Caco-2 (cell line): ENCODE measurements at regions not wholly inside any gene's neighbourhood (a gene's known extent, or its start where the extent isn't known, plus 50 kb on each side); places are given as distances from the start of the nearest gene placed in this dataset.

ENCODE experiments used
- BruUV-seq: library from RNA; stranded (reverse); fragments of 400-500 nt; replicated peaks from 2 replicates; lab custom pipeline; 2021; lab: Mats Ljungman, UMichigan
- CTCF ChIA-PET: fragments of 300-600 bp; sonication (Branson Sonifier 250); formaldehyde crosslinking; loops from one replicate; lab custom pipeline; 2022; ENCODE audit warnings: antibody characterized with exemption; lab: Charles Lee
- POLR2A ChIA-PET: fragments of 300-600 bp; sonication (Branson Sonifier 250); formaldehyde crosslinking; loops from one replicate; lab custom pipeline; 2022; ENCODE audit warnings: antibody characterized with exemption; lab: Charles Lee
- DNase-seq, 2 experiments: peaks; one replicate each; pipeline versions ENCODE4 v3.0.0 to v3.0.0-alpha.2; 2020 to 2022
- H3K27me3 ChIP-seq: replicated peaks from 2 replicates; pipeline ENCODE4 v1.6.0; 2011; ENCODE audit warnings: low read length; ENCODE audit not compliant: control insufficient read depth, insufficient read depth
- H3K36me3 ChIP-seq: 2 replicates; pipeline ENCODE4 v1.5.1; 2011; ENCODE audit warnings: low read length; ENCODE audit not compliant: control insufficient read depth, insufficient read depth
- H3K4me1 ChIP-seq: fragments of 250-450 bp; sonication (Bioruptor Pico); 2 replicates; pipeline ENCODE4 v1.5.1; 2020; ENCODE audit warnings: mild to moderate bottlenecking
- H3K4me3 ChIP-seq: 2 replicates; pipeline ENCODE4 v1.5.1; 2011; ENCODE audit warnings: low read depth, mild to moderate bottlenecking, control low read depth, low read length
- H3K9me3 ChIP-seq: fragments of 250-450 bp; sonication (Bioruptor Pico); 2 replicates; pipeline ENCODE4 v1.5.1; 2020; ENCODE audit warnings: mild to moderate bottlenecking, moderate library complexity
- H3K27ac Mint-ChIP-seq: one replicate; pipeline ENCODE4 v1.8.0; 2022; ENCODE audit warnings: mixed read lengths; ENCODE audit not compliant: unreplicated experiment
- H3K27me3 Mint-ChIP-seq: one replicate; pipeline ENCODE4 v1.8.0; 2022; ENCODE audit warnings: mixed read lengths; ENCODE audit not compliant: insufficient read depth, unreplicated experiment
- H3K36me3 Mint-ChIP-seq: one replicate; pipeline ENCODE4 v1.8.0; 2022; ENCODE audit warnings: mild to moderate bottlenecking, mixed read lengths; ENCODE audit not compliant: insufficient read depth, unreplicated experiment
- H3K4me1 Mint-ChIP-seq: one replicate; pipeline ENCODE4 v1.8.0; 2022; ENCODE audit warnings: low read depth, mixed read lengths; ENCODE audit not compliant: unreplicated experiment
- H3K4me3 Mint-ChIP-seq: one replicate; pipeline ENCODE4 v1.8.0; 2022; ENCODE audit warnings: mild to moderate bottlenecking, moderate library complexity, mixed read lengths; ENCODE audit not compliant: unreplicated experiment
- H3K9me3 Mint-ChIP-seq: one replicate; pipeline ENCODE4 v1.8.0; 2022; ENCODE audit warnings: mixed read lengths; ENCODE audit not compliant: unreplicated experiment
- CTCF ChIP-seq, 2 experiments: fragments of 200-600 bp in 1 of 2; IDR thresholded peaks; 1 replicate in 1 of 2; 2 replicates in 1 of 2; pipeline versions ENCODE4 v1.5.1 to v1.8.0; 2011 to 2022; ENCODE audit warnings: antibody characterized with exemption in 1 of 2, control low read depth in 1 of 2, inconsistent platforms in 1 of 2, low read depth in 1 of 2, low read length in 1 of 2, mild to moderate bottlenecking in 1 of 2, moderate library complexity in 1 of 2; ENCODE audit not compliant: insufficient read depth in 1 of 2, severe bottlenecking in 1 of 2, unreplicated experiment in 1 of 2
- intact Hi-C: fragments of 100-400 bp; cut with micrococcal nuclease; formaldehyde crosslinking; loops from one replicate; pipeline ENCODE4 v1.10.0; 2022; ENCODE audit not compliant: unreplicated experiment

- H3K4me3 ChIP-seq: no peak overlapping the region
- Mint-ChIP-seq H3K27me3 (no peaks in the 10 kb centered on the region), H3K9me3 (no peaks in the 10 kb centered on the region), H3K36me3 (no peaks in the 10 kb centered on the region), H3K4me1 (no peaks in the 10 kb centered on the region), H3K27ac (no peak overlapping the region), H3K4me3 (no peak overlapping the region)
- CTCF ChIA-PET: no interaction called here
- no peak for DNase-seq
- POLR2A ChIA-PET: no interaction called here
- H3K9me3 ChIP-seq: no peaks in the 10 kb centered on the region
- intact Hi-C loops: no loop called here
- H3K4me1 ChIP-seq: no peaks in the 10 kb centered on the region
- TF ChIP-seq CTCF (IDR thresholded peaks at IDR 0.05; ENCODE audit: insufficient read depth in 1 of 2, low read depth in 1 of 2, low read length in 1 of 2, severe bottlenecking in 1 of 2, unreplicated experiment in 1 of 2): no peak
- no TSS peak for BruUV-seq
- H3K27me3 ChIP-seq: no peaks in the 10 kb centered on the region
- H3K36me3 ChIP-seq: no peaks in the 10 kb centered on the region
These were observed 584.2 kb upstream of the MMS22L start for GRCh38 chr6:97867177-97867576.

- H3K27me3 ChIP-seq: no peaks in the 10 kb centered on the region
- no peaks in the 10 kb centered on the region for H3K36me3 ChIP-seq
- no peak for DNase-seq
- POLR2A ChIA-PET: no interaction called here
- Mint-ChIP-seq H3K9me3 (no peaks in the 10 kb centered on the region), H3K27me3 (no peaks in the 10 kb centered on the region), H3K4me3 (no peak overlapping the region), H3K36me3 (no peaks in the 10 kb centered on the region), H3K27ac (no peak overlapping the region), H3K4me1 (no peaks in the 10 kb centered on the region)
- TF ChIP-seq CTCF (IDR thresholded peaks at IDR 0.05; ENCODE audit: insufficient read depth in 1 of 2, low read depth in 1 of 2, low read length in 1 of 2, severe bottlenecking in 1 of 2, unreplicated experiment in 1 of 2): no peak
- intact Hi-C loops: no loop called here
- no peaks in the 10 kb centered on the region for H3K4me1 ChIP-seq
- H3K9me3 ChIP-seq: no peaks in the 10 kb centered on the region
- BruUV-seq: no TSS peak
- CTCF ChIA-PET: no interaction called here
- no peak overlapping the region for H3K4me3 ChIP-seq
These were observed 587.3 kb upstream of the MMS22L start for GRCh38 chr6:97870273-97870672.

GRCh38 chr6:97876711-97877110 lies 593.7 kb upstream of the MMS22L start:
- BruUV-seq: no TSS peak
- no peak overlapping the region for H3K4me3 ChIP-seq
- no peaks in the 10 kb centered on the region for H3K36me3 Mint-ChIP-seq
- H3K27me3 Mint-ChIP-seq: no peaks in the 10 kb centered on the region
- H3K4me1 Mint-ChIP-seq: no peaks in the 10 kb centered on the region
- TF ChIP-seq CTCF (IDR thresholded peaks at IDR 0.05; ENCODE audit: insufficient read depth in 1 of 2, low read depth in 1 of 2, low read length in 1 of 2, severe bottlenecking in 1 of 2, unreplicated experiment in 1 of 2): no peak
- CTCF ChIA-PET: no interaction called here
- H3K4me3 Mint-ChIP-seq: no peak overlapping the region
- no peaks in the 10 kb centered on the region for H3K9me3 ChIP-seq
- no peaks in the 10 kb centered on the region for H3K4me1 ChIP-seq
- DNase-seq: no peak
- H3K27ac Mint-ChIP-seq: no peak overlapping the region
- intact Hi-C loops: no loop called here
- POLR2A ChIA-PET: no interaction called here
- no peaks in the 10 kb centered on the region for H3K36me3 ChIP-seq
- H3K27me3 ChIP-seq: no peaks in the 10 kb centered on the region
- H3K9me3 Mint-ChIP-seq: no peaks in the 10 kb centered on the region
